HG03139 (cell line): ENCODE measurements at regions not wholly inside any gene's neighbourhood (a gene's known extent, or its start where the extent isn't known, plus 50 kb on each side); places are given as distances from the start of the nearest gene placed in this dataset.
"Not testable (repeated sequence)": the region's sequence is repeated elsewhere in the genome, so short reads cannot be mapped to it uniquely, and the experiment has no call there.

ENCODE experiments used
- ATAC-seq: cut with Tn5 transposase; IDR thresholded peaks from one replicate; pipeline ENCODE4 v1.9.1; 2021; ENCODE audit not compliant: unreplicated experiment

DNA sequence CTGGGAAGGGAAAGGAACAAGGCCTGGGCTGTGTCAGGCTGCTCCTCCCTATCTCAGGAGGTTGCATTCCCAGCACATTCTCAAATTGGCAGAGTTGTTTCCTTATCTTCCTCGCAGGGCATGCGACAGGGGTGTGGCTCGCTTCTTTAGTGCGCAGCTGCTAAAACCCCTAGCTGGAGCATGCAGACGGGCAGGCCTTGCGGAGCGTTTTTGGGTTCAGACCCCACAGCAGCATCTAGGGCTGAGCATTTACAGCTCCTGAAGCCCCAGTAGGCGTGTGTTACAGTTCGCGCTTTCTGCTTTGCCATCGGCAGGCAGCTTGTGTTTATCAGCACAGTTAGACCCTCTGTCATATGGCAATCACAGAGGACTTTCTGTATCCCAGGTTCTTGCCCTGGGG, 392.4 kb downstream of the TECRL start:
- no peak for ATAC-seq

DNA sequence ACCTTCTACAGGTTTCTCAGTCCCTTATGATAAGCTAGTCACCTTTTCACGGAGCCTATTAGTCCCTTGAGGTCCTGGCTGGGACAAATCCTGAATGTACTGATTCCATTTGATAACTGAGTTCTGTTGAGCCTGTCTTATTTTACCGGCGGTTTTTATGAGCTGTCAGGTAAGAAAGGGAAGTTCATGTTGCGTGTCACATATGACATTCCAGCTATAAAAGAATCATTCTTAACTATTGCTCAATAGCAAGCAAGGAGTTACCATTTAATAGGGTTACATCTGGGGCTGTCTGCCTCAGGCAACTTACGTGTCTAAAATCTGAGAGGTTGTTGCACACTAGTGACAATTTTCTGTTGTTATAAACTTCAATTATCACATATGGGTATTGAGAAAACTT, 394.6 kb downstream of the TECRL start:
- no peak for ATAC-seq

DNA sequence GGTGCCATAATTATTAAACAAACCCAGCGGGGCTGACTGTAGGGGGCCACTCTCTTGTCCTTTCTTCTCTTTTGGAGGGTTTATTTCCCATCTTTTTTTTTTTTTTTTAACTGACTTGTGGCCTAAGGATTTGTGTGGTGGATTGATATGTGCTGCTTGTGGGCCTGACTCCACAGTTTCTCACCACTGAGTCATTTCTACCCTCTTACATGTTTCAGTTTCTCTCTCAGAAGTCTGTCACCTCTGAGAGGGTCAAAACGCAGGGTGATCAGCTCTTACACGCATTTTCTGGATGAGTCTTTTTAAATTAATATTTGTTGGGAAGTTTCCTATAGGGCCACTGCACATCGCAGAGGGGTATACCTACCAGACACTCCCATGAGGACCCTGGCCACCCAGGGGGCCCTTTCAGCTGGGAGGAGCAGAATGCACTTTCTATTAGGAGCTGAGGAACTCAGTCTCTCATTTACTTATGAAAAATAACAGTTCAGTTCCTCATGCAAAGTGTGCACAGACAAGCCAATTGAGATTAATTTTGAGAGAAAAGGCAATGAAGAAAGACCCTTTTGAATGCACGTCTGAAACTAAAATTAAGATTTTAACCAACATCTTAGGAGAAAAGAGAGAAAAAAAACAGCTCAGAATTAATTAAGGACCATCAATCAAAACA, 407.9 kb downstream of the TECRL start:
- ATAC-seq = no peak

DNA sequence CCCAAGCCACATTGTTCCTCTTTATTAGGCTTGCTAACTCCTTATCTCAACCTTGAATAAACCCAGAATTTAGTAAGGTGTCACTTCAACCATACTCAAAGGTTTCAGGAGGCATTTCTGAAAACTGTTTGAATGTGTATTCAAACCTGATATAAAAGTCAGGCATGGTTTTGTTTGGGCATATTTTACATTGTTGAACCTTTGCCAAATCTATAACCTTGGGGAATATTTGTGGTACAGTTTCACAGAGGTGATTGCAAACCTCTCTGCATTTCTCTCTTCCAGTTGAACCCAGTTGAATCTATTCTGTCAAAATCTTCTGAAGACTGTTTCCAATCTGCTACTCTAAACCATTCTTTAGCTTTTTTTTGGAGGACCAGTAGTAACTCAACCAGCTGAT, 409.0 kb downstream of the TECRL start:
- no peak for ATAC-seq

DNA sequence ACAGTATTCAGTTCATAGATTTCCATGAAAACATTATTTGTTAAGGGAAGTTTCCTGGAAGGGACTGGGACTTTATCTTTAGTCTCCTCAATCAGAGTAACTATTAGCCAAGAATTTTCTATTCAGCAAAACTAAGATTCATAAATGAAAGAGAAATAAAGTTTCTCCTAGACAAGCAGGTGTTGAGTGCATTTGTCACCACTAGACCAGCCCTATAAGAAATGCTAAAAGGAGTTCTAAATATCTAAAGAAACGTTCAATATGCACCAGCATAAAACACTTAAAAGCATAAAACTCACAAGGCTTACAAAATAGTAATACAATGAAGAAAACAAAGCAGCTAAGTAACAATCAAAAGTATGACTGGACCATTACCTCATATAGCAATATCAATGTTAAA, 423.0 kb downstream of the TECRL start:
- ATAC-seq = no peak

DNA sequence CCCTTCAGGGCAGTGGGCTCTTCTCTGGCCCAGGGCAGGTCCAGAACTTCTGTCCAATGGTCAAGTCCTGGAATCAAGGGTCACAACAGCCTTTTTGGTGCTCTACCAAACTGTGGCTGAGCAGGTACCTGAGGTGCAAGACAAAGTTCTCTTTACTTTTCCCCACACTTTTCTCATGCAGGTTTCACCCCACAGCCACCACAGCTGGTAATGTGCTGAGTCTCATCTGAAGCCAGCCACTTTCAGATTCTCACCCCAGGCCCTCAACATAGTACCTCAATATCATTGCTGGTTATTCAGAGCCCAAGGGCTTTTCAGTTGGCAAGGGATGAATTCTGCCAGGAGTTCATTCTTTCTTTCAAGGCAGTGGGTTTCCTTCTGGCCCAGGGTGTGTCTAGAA, 426.0 kb downstream of the TECRL start:
- no peak for ATAC-seq

- no peak for ATAC-seq
Measured at GRCh38 chr4:63965875-63966274, 443.4 kb downstream of the TECRL start.

GRCh38 chr4:63942706-63943286, 466.5 kb downstream of the TECRL start:
- not testable (repeated sequence) for ATAC-seq

DNA sequence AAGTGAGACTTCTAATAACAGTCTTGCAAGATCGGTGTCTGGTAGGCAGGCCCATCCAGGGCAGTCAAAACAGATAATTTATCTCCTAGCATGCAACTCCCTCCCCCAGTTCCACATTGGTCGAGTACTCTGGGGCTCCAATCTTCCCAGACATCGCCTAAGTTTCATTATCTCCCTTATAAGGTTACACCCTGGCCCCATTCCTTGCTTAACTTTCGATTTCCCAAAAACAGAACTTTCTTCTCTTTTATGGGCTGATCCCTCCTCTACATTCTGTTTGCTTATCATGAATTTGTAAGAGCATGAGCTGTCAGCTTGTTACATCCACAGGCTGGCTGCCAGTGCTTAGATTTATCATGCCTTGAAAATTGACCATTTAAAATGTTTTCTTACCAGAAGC, 471.3 kb downstream of the TECRL start:
- ATAC-seq = no peak

DNA sequence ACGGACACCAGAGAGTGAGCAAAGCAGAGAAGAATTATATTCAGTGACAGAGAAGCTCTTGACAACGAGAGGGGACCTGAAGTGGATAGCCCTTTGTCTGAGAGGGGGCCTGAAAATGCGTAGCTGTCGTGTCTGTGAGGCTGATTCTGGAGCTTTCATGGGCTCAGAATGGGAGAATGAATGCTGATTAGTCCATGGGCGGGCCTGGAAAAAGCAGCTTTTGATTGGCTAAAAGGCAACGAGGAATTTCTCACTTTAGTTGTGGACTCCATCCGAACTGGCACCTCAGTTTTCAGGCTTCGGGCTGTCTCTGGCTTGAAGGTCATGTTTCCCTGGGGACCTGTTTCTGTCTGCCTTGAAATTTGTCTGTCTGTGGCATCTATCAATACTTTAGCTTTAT, 487.1 kb downstream of the TECRL start:
- no peak for ATAC-seq

DNA sequence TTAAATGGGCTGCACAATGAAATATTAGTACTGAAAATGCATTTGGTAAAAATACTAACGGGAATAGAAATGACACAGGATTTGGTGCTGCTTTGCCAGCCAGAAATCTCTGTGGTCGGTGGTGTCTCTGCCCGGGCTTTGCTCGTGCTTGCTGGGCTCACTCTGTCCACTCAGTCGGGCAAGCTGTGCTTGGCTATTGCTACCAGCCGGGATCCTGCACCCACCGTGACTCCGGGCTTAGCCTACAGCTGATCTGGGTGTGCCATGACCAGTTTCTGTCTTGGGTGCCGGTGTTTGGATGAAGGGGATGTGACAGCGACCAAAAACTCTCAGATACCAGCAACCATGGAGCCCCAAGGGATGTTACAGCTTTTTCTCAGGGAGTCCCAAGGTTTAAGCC, 487.7 kb downstream of the TECRL start:
- ATAC-seq = no peak

DNA sequence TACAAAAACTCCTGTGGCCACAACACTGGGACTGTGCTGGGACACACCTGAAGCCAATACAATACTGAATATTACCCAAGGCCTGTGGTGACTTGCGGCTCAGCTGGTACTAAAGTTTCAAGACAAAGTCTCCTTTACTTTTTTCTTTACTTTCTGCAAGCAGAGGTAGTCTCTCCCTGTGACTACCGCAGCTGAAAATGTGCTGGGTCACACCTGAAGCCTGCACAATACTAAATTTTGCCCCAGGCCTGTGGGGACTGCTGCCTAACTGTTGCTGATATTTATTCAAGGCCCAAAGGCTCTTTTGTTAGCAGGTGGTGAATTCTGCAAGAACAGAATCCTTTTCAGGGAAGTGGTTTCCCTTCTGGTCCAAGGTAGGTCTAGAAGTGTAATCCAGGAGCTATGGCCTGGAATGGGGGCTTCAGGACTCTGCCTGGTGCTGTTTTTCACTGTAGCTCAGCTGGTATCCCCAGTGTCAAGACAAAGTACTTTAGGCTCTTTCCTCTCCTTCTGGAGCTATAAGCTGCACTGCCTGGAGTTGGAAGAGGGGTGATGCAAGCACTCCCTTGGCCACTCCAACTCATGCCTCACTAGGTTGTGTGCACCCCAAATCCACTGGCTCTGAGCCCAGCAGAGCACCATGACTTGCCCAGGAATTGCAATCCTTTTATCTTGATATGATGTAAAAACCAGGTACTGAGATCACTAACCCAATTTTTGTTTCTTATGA, 489.4 kb downstream of the TECRL start:
- ATAC-seq = no peak

GRCh38 chr4:63906660-63907183, 502.5 kb downstream of the TECRL start:
- no peak for ATAC-seq

DNA sequence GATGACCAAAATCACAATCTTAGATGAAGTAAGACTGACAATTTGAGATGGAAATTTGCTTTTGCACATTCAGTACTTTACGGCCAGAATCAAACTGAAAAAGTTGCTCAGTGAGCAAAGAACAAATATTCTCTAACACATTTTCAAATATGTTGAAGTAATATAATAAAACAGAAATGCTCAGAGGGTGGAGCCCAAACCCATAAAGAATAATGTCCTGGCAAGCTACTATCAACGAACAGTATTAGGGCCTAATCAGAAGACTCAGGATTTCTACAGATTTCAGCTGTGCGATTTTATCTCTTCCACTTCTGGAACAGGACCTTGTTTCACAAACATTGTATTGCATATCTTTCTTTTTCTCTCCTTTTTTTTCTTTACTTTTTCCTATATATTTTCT, 505.0 kb downstream of the TECRL start:
- no peak for ATAC-seq

GRCh38 chr4:63901304-63901703, 507.9 kb downstream of the TECRL start:
- ATAC-seq = no peak

DNA sequence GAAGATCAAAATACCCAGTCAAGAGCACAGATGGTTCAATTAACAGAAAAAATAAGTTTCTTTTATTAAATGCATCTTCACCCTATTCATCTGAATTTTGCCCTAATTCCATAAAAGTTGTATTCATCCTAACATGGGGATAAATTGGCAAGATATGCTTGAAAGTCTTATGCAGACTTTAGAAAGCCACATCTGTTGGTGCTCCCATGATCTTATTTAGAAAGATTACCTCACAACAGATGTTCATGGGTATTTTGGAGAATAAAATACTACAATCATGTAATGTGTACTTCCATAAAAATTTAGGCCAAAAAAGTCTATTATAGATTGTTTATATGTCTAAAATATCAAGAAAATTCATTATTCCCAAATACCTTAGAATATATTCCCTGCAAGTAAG, 510.3 kb downstream of the TECRL start:
- no peak for ATAC-seq

GRCh38 chr4:63894161-63894560, 515.1 kb downstream of the TECRL start:
- no peak for ATAC-seq

DNA sequence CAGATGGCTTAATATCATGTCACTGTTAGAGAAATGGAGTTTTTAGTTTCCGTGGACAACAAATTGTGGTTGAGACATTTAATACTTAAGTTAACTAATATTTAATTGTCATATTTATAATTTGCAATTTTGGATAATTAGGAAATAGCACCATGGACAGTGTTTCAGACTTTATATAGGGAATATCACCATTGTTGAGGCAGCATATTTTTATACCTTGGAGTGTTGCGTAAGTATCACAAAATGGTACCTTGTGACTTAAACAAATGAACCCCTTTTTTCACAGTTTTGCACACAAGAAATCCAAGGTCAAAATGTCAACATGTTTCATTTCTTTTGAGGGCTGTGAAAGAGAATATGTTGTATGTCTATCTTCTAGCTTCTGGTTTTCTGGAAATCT, 539.9 kb downstream of the TECRL start:
- no peak for ATAC-seq

- ATAC-seq = no peak
Measured at GRCh38 chr4:63851496-63851895, 557.8 kb downstream of the TECRL start.

DNA sequence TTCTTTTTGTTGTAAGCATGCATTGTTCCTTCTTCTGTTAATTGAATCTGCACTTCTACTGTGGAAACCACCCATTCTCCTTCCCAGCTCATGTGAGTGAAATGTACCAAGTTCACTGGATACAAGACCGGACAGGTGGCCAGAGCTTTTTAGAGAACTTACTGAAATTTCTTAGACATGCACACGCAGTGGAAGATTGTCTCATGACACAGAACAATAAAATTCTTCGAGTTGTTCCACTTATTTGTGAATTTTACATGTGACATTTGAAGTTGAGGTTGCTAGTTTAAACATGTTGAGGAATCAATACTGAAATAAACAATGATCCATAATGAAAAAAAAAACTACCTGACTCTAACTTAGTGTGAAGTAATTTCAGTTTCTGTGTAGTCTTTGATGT, 568.0 kb downstream of the TECRL start:
- no peak for ATAC-seq

- ATAC-seq = no peak
Measured at GRCh38 chr4:63831590-63832155, 577.6 kb downstream of the TECRL start.
